Sigmoid colon (tissue), 4 donors: ENCODE measurements at regions not wholly inside any gene's neighbourhood (a gene's known extent, or its start where the extent isn't known, plus 50 kb on each side); places are given as distances from the start of the nearest gene placed in this dataset.

Experiments
- EP300 ChIP-seq, 4 donors: sonication (generic); formaldehyde crosslinking; IDR thresholded peaks; one replicate each; pipeline ENCODE4 v1.6.1; 2017; ENCODE audit warnings: antibody characterized with exemption in 4 of 4
- POLR2A ChIP-seq, 2 donors: fragments of 450-650 bp; IDR thresholded peaks; one replicate each; pipeline ENCODE4 v1.6.1; 2016; ENCODE audit warnings: antibody characterized with exemption in 2 of 2, mild to moderate bottlenecking in 2 of 2, moderate library complexity in 2 of 2
- POLR2AphosphoS5 ChIP-seq, 4 donors: sonication (generic); formaldehyde crosslinking; IDR thresholded peaks; one replicate each; pipeline ENCODE4 v1.6.1; 2017; ENCODE audit warnings: antibody characterized with exemption in 4 of 4
- TF ChIP-seq, protein P1 (sequence below), 4 experiments: fragments of 450-650 bp in 3 of 4; fragments of 200-600 bp in 1 of 4; IDR thresholded peaks; one replicate each; pipeline ENCODE4 v1.5.1; 2016 to 2019; ENCODE audit warnings: antibody characterized with exemption in 4 of 4, mild to moderate bottlenecking in 3 of 4, moderate library complexity in 2 of 4

DNA sequence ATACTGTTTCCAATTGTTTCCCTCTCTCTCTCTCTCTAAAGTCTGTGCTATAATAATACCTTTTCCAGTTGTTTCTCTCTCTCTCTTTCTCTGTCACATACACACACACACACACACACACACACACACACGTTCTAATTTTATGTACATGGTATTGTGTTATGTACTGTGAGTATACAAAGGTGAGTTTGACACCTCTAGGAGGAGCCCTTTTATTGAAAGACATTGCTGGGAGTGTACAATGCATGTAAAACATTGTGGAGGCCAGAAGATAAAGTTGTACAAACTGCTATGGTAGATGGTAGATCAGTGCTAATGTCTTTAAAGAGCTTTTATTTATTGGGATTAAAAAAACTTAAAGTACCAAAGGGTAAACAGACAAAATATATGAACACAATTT is 53.6 kb downstream of the BLTP1 start:
- TF ChIP-seq, protein P1, sequence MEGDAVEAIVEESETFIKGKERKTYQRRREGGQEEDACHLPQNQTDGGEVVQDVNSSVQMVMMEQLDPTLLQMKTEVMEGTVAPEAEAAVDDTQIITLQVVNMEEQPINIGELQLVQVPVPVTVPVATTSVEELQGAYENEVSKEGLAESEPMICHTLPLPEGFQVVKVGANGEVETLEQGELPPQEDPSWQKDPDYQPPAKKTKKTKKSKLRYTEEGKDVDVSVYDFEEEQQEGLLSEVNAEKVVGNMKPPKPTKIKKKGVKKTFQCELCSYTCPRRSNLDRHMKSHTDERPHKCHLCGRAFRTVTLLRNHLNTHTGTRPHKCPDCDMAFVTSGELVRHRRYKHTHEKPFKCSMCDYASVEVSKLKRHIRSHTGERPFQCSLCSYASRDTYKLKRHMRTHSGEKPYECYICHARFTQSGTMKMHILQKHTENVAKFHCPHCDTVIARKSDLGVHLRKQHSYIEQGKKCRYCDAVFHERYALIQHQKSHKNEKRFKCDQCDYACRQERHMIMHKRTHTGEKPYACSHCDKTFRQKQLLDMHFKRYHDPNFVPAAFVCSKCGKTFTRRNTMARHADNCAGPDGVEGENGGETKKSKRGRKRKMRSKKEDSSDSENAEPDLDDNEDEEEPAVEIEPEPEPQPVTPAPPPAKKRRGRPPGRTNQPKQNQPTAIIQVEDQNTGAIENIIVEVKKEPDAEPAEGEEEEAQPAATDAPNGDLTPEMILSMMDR (IDR thresholded peaks at IDR 0.05) = no peak
- TF ChIP-seq POLR2A (IDR thresholded peaks at IDR 0.05) (no peak), EP300 (IDR thresholded peaks at IDR 0.05) (no peak), POLR2AphosphoS5 (IDR thresholded peaks at IDR 0.05) (no peak)
